ENCODE measurements at regions not wholly inside any gene's neighbourhood (a gene's known extent, or its start where the extent isn't known, plus 50 kb on each side); places are given as distances from the start of the nearest gene placed in this dataset.

GRCh38 chr13:105814219-105814901, 721.1 kb downstream of the EFNB2 start:
- intact Hi-C loops (cut with micrococcal nuclease) = no loop called here

DNA sequence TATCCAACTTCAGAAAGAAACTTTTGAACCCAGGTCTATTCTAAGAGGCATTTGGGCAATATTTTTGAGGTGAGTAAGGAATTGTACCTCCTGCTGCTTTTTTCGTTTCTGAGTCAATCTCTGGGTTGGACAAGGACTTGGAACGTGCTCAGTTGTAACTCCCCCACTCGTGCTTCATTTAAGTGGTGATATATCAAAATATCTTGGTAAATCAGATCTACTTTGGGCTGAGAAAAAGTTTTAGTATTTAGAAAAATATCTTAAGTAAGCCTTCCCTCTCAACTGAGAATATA, 728.9 kb downstream of the EFNB2 start:
- intact Hi-C loops (cut with micrococcal nuclease) = loop anchor here (5.0 kb wide), 1 partner anchor 124 kb away; no protein-coding TSS in a partner anchor

GRCh38 chr13:105805892-105806627, 729.4 kb downstream of the EFNB2 start:
- intact Hi-C loops (cut with micrococcal nuclease) = loop anchor here (5.0 kb wide), 1 partner anchor 124 kb away; no protein-coding TSS in a partner anchor

DNA sequence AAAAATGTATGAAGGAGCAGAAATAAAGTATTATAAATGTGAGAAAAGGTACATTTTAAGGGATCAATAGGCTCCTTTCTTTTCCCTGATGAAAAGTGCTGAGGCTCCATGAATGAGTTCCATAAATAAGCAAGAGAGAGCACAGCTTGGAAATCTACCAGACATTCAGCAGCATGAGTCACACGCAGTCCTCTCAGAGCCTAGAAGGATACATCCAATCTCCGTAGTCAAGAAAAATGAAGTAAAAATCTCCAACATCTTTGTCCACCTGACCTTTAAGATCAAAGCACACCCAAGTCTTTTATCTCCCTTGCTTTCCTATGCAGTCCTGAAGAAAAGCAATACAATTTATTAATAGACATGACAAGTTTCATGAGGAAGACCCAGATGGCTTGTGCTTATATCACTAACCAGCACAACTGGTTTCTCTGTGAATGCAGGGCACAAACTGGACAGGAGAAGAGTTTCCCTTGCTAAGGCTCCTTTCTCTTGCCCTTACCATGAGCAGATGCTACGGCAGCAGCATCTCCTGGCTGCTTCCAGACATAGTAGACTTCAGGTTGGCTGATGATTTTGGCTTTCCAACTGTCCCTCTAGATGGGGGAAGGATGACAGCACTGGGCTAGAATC, 730.8 kb downstream of the EFNB2 start:
- intact Hi-C loops (cut with micrococcal nuclease) = loop anchor here (5.0 kb wide), 1 partner anchor 122 kb away; no protein-coding TSS in a partner anchor

DNA sequence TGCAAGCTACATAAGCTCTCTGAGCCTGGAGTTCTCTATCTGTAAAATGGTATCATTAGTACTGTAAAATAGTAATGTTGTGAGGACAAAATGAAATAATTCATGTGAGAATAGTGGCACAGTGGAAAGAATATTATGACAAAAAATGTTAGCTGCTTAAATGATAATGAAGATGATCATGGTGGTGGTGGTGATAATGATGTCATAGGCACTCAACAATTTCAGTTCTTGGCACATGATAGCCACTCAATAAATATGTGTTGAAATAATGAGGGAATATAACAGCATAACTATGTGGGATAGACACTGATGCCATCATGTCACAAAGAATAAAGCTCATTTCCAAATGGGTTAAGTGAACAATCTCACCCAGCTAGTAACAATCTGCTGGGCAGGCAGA, 736.3 kb downstream of the EFNB2 start:
- intact Hi-C loops (cut with micrococcal nuclease) = no loop called here

GRCh38 chr13:105798541-105798940, 736.9 kb downstream of the EFNB2 start:
- intact Hi-C loops (cut with micrococcal nuclease) = no loop called here

DNA sequence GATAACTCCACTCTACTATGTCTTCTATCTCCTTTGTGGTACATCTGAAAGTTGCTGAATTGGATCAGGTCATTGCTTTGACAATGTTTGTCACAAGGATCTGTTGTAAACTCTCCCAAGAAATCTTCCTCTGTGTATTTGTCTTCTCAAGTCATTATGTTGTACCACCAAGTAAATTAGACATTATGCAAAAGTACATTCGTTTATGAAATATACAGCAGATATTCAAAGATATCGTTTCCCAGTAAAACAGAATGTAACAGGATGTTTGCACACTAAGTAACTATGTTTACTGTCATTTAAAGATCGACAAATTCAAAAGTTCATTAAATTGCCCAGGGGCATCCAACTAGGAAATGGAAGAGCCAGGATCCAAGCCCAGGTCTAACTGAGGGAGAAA, 739.4 kb downstream of the EFNB2 start:
- intact Hi-C loops (cut with micrococcal nuclease) = no loop called here

DNA sequence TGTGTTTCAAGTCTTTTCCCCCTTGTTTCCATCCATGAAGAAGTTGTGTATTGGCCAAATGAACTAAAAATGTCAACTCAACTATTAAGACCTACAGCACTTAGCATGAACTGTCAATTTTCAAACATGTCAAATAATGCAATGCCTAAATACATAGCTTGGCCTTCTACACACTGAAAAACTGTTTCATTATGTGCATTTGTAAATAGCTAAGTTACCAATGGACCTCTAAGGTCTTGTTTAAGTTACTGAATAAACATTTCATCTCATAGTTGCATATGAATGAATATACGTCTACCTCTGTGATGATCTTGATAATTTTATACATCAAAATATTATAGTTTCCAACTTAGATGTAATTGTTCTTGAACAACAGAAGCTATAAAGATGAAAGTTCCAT, 744.5 kb downstream of the EFNB2 start:
- intact Hi-C loops (cut with micrococcal nuclease) = no loop called here

DNA sequence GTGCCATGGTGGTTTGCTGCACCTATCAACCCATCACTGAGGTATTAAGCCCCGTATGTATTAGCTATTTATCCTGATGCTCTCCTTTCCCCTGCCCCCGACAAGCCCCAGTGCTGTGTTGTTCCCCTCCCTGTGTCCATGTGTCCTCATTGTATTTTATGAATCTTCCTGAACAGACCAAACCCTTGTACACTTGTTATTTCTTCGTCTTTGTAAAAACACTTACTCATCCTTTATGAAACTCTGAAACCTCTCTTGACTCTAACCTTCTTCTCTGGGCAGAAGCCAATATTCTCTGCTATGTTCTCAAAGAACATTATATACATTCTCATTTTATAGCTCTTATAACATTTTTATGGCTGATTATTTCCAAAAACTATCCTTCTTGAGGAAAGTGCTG, 746.9 kb downstream of the EFNB2 start:
- intact Hi-C loops (cut with micrococcal nuclease) = no loop called here

- intact Hi-C loops (cut with micrococcal nuclease) = no loop called here
Measured at GRCh38 chr13:105787632-105788031, 747.8 kb downstream of the EFNB2 start.

DNA sequence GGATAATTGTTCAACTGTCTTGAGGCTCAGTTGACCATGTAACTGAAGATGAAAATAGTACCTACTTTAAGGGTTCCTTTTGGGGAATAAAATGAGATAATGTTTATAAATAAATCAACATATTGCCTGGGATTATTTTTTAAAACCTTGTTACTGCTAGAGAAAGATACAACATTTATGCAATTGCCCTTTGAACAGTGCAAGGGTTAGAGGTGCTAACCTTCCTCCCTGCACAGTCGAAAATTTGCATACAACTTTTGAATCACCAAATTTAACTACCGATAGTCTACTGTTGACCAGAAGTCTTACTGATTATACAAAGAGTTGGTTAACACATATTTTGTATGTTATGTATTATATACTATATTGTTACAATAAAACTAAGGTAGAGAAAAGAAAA, 750.0 kb downstream of the EFNB2 start:
- intact Hi-C loops (cut with micrococcal nuclease) = no loop called here

GRCh38 chr13:105783261-105783660, 752.2 kb downstream of the EFNB2 start:
- intact Hi-C loops (cut with micrococcal nuclease) = no loop called here

DNA sequence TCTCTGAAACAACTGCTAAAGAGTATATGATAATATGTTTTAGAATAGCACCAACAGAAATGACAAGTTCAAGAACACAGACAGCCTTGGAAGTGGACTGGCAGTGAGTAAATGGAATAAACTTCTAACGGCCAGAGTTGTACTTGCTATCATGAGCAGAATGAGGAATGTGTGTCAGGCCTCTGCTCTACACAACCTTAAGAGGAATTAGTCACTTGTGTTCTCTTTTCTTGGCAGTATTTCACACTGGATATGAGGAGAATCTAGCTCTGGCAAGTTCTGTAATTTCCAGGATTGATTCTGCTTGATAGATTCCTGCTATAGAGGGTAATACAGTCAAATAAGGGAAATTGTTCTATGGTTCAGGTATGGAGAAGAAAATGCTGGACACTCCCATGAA, 757.3 kb downstream of the EFNB2 start:
- intact Hi-C loops (cut with micrococcal nuclease) = no loop called here

DNA sequence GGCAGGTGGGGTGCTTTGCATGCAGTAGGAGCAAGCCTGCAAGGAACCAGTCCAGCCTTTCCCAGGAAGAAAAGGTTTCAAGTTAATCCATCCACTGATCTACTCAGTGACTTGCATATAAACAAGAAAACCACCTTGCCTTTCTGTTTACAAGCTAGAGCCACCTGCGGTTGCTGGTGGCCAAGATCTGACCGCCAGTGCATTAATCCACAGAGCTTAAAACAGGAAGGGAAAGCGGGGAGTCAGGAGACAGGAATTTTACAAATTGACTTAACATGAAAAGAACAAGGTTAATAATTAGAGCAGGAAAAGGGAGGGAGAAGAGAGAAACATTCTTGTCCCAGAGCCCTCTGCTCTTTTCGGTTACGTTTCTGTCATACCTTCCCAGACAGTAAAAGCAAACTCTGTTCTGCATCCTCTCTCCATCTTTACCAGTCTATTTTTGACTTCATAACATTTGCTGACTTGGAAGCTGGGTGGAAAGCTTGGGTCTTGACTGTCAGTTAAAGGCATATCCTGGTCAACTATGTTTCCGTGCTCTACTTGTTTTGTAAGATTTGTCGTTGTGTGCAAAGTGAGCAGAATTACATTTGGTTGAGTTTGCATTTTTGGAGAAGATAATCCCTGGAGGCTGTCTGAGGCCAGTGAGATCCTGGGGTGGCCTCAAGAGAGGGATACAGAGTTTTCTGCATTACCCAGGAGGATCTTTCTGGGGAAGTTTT, 760.6 kb downstream of the EFNB2 start:
- intact Hi-C loops (cut with micrococcal nuclease) = no loop called here

DNA sequence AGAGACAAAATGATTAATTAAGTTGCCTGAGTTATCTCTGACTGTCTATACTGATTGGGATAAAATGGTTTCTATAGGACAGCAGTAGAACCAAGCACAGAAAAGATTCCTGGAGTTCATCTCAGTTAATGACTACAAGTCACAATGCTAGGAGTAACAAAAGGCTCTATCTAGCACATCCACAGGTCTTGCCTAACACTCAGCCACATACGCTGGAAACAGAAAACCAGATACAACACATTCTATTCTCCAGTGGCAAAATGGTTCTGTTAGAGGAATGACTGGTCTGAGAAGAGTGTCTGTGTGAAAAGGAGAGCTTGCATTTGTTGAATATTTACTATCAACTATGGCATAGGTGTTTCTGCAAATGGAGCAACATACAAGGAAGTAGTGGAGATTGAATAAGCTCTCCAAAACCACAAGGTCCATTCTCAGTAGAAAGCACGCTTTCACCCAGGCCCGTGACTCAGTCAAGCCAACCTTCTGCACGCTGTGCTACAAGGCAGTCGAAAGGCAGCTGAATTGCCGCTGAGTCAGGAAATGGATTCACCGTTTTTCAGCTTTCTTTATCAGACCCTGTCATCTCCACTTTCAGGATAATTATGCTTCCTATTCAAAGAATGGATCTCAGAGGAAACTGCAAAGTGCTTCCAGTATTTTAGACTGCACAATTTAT, 761.5 kb downstream of the EFNB2 start:
- intact Hi-C loops (cut with micrococcal nuclease) = no loop called here

DNA sequence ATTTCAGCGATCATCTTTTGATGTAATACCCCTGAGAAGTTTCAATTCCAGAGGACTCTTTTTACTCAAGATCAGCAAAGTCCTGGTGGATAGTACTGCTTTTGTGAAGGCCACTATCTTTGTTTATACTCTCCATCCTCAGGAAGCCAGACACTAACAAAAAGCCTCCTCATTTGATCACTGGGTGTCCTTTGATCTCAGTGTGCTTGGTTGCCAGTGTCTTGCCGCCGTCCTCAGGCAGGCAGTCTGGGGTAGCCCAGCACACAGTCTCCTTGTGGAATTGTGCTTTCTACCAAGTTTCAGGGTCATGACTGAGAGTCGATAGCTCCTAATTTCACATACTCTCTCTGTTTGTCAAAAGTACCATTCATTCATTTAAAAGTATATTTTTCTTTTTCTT, 762.2 kb downstream of the EFNB2 start:
- intact Hi-C loops (cut with micrococcal nuclease) = no loop called here

GRCh38 chr13:105764486-105764885, 771.0 kb downstream of the EFNB2 start:
- intact Hi-C loops (cut with micrococcal nuclease) = no loop called here

DNA sequence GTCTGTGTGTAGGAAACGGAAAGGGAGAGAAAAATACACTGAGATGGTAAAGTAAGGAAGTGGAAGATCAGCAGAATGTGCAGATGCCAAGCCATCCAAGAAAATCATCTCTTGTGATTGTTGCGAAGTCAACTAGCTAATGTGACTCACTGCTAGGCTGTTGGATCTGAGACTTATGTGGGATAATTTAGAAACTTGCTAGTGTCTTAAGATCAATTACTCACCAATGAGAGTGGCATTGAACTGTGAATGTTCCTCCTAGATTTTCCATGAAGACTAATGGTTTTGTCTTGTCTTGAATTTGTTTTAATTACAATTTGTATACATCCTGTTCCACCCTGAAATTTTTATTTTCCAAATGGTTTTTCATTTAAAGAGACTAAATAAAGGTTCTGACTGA, 771.6 kb downstream of the EFNB2 start:
- intact Hi-C loops (cut with micrococcal nuclease) = no loop called here

DNA sequence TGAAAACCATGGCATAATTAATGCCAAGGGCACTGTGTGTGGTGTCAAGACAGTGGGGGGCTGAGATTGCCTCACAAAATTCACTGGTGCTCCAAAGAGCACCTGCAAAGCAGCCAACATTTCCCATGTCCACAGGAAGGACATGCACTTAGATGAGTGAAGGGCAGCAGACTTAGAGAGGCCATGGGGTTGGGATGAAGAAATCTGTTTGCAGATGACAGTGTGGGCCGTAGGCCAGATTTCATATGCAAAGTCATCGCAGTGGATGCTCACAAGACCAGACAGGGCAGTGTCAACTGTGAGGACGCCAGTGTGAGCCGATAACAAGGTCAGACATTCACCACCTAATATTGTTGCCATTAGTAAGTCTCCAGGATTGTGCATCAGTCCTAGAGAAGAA, 773.4 kb downstream of the EFNB2 start:
- intact Hi-C loops (cut with micrococcal nuclease) = no loop called here

DNA sequence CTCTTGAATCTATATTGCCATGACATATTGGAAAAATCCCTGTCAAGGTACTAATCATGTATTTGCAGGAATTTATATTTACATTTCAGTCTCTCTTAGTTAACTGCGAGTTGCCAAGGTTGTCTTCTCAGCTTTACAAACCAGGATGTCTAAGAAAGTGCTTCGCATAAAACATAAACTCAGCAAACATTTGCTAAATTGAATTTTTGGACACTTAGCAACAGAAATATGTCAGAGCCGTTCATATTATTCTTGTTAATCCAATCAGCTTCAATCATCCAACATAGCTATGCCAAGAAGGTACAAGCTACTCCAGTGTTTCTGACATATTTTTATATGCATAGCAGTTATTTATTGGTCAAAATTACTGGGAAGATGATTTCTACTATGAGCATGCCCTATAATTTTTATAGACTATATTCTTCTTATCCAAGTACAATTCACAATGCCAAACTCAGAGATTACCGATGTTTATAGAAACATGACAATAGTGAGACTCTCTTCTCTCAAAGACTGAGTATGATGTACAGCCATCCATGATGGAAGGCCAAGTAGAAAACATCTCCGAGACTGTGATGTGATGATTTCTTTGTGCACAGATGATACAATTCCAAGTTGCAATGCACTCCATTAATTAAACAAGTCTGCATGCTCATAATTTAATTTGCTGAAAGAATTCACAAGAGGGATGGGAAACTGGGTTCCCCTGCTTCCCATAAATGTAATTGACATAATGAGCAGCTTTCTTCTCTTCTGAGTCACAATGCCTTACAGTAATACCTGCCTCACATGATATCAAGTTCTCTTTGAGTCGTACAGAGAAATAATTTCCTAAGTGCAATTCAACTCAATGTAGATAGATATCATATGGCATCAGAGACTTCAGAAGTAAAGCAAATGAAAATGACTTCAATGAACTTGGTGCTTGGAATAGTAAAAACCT, 776.3 kb downstream of the EFNB2 start:
- intact Hi-C loops (cut with micrococcal nuclease) = no loop called here

All from T-helper 1 cell treated with Interleukin-12 subunit alpha and Interleukin-12 subunit beta and Interleukin-4 antibody, amounts not matched to agents 30 ng/mL and 1 ng/mL, for 36 hours (primary cell).